ENCODE measurements at regions not wholly inside any gene's neighbourhood (a gene's known extent, or its start where the extent isn't known, plus 50 kb on each side); places are given as distances from the start of the nearest gene placed in this dataset.
"Not testable (repeated sequence)": the region's sequence is repeated elsewhere in the genome, so short reads cannot be mapped to it uniquely, and the experiment has no call there.

GRCh38 chr5:109990723-109991359 lies 301.1 kb downstream of the MAN2A1 start:
- no peak for DNase-seq (ENCODE audit: low read depth)

GRCh38 chr5:109992264-109992915 lies 302.7 kb downstream of the MAN2A1 start:
- no peak for DNase-seq (ENCODE audit: low read depth)

- no peak for DNase-seq (ENCODE audit: low read depth)
Observed at GRCh38 chr5:109994135-109994534, 304.4 kb downstream of the MAN2A1 start.

GRCh38 chr5:109996246-109996645 lies 306.5 kb downstream of the MAN2A1 start:
- DNase-seq (ENCODE audit: low read depth) = no peak

- DNase-seq (ENCODE audit: low read depth) = no peak
Observed at GRCh38 chr5:109997161-109997560, 307.4 kb downstream of the MAN2A1 start.

- no peak for DNase-seq (ENCODE audit: low read depth)
Observed at GRCh38 chr5:109998208-109998607, 308.5 kb downstream of the MAN2A1 start.

- DNase-seq (ENCODE audit: low read depth) = no peak
Observed at GRCh38 chr5:109998726-109999125, 309.0 kb downstream of the MAN2A1 start.

GRCh38 chr5:110001648-110002047 lies 311.9 kb downstream of the MAN2A1 start:
- DNase-seq (ENCODE audit: low read depth) = no peak

- DNase-seq (ENCODE audit: low read depth) = no peak
Observed at GRCh38 chr5:110002652-110003051, 312.9 kb downstream of the MAN2A1 start.

GRCh38 chr5:110005907-110006562 lies 316.3 kb downstream of the MAN2A1 start:
- DNase-seq (ENCODE audit: low read depth) = not testable (repeated sequence)

- no peak for DNase-seq (ENCODE audit: low read depth)
Observed at GRCh38 chr5:110007101-110007500, 317.4 kb downstream of the MAN2A1 start.

GRCh38 chr5:110008131-110008530 lies 318.4 kb downstream of the MAN2A1 start:
- DNase-seq (ENCODE audit: low read depth) = peak; percentile 3

- no peak for DNase-seq (ENCODE audit: low read depth)
Observed at GRCh38 chr5:110012145-110012544, 322.4 kb downstream of the MAN2A1 start.

GRCh38 chr5:110013017-110013416 lies 323.3 kb downstream of the MAN2A1 start:
- DNase-seq (ENCODE audit: low read depth) = no peak

- no peak for DNase-seq (ENCODE audit: low read depth)
Observed at GRCh38 chr5:110017854-110018253, 328.1 kb downstream of the MAN2A1 start.

- no peak for DNase-seq (ENCODE audit: low read depth)
Observed at GRCh38 chr5:110018509-110018908, 328.8 kb downstream of the MAN2A1 start.

- no peak for DNase-seq (ENCODE audit: low read depth)
Observed at GRCh38 chr5:110019119-110019518, 329.4 kb downstream of the MAN2A1 start.

- DNase-seq (ENCODE audit: low read depth) = no peak
Observed at GRCh38 chr5:110019780-110020179, 330.1 kb downstream of the MAN2A1 start.

GRCh38 chr5:110021251-110021650 lies 331.5 kb downstream of the MAN2A1 start:
- no peak for DNase-seq (ENCODE audit: low read depth)

GRCh38 chr5:110025160-110025559 lies 335.4 kb downstream of the MAN2A1 start:
- DNase-seq (ENCODE audit: low read depth) = no peak

GRCh38 chr5:110027527-110028322 lies 338.0 kb downstream of the MAN2A1 start:
- DNase-seq (ENCODE audit: low read depth) = no peak

- no peak for DNase-seq (ENCODE audit: low read depth)
Observed at GRCh38 chr5:110031402-110032140, 341.8 kb downstream of the MAN2A1 start.

Data from iris pigment epithelial cell (primary cell).